HCT116 (cell line): ENCODE measurements at regions not wholly inside any gene's neighbourhood (a gene's known extent, or its start where the extent isn't known, plus 50 kb on each side); places are given as distances from the start of the nearest gene placed in this dataset.

Source experiments
- ATAC-seq: fragments of 200-7000 bp; cut with Tn5 transposase; 2 replicates; pipeline ENCODE4 v1.9.1; 2020; ENCODE audit warnings: mild to moderate bottlenecking, moderate library complexity
- BruUV-seq: library from RNA; stranded (reverse); fragments of 400-500 nt; replicated peaks from 2 replicates; lab custom pipeline; 2021; lab: Mats Ljungman, UMichigan
- CTCF ChIA-PET: fragments of 300-600 bp; sonication (Branson Sonifier 250); formaldehyde crosslinking; loops from one replicate; lab custom pipeline; 2021; ENCODE audit warnings: antibody characterized with exemption; lab: Charles Lee
- POLR2A ChIA-PET: fragments of 300-600, 350-600 bp; sonication (Branson Sonifier 250); formaldehyde crosslinking; loops from one replicate; lab custom pipeline; 2021; ENCODE audit warnings: antibody characterized with exemption; lab: Charles Lee
- RAD21 ChIA-PET, 2 experiments: fragments of 300-600 bp; sonication (Branson Sonifier 250); formaldehyde crosslinking; loops; one replicate each; lab custom pipeline; 2023; ENCODE audit warnings: low total read pairs in 2 of 2; ENCODE audit not compliant: uncharacterized antibody in 2 of 2, unreplicated experiment in 2 of 2, low non-redundant PET in 1 of 2; lab: Charles Lee
- DNase-seq: peaks from one replicate; pipeline ENCODE4 v3.0.0-alpha.2; 2010; ENCODE audit warnings: low read depth, low spot score
- H2AFZ ChIP-seq: fragments of 200-600 bp; shearing (Covaris generic), sonication (generic); 2 replicates; pipeline ENCODE4 v1.6.1; 2017; ENCODE audit warnings: low read depth, mixed run types, mixed read lengths, antibody characterized with exemption, low read length; ENCODE audit not compliant: poor library complexity, severe bottlenecking
- H3K27ac ChIP-seq: 2 replicates; pipeline ENCODE4 v1.5.1; 2012; ENCODE audit warnings: low read depth, low read length
- H3K27me3 ChIP-seq: fragments of 200-600 bp; sonication (generic); 2 replicates; pipeline ENCODE4 v1.6.1; 2016; ENCODE audit warnings: mixed run types, low read length, mixed read lengths; ENCODE audit not compliant: insufficient read depth
- H3K36me3 ChIP-seq, 2 experiments: fragments of 200-500 bp in 1 of 2; fragments of 200-600 bp in 1 of 2; sonication (Bioruptor generic) in 1 of 2; sonication (generic) in 1 of 2; 2 replicates each; pipeline versions ENCODE4 v1.5.1 to v1.6.1; 2014 to 2016; ENCODE audit warnings: low read length in 2 of 2, inconsistent platforms in 1 of 2, mixed read lengths in 1 of 2, mixed run types in 1 of 2; ENCODE audit not compliant: insufficient read depth in 2 of 2, control insufficient read depth in 1 of 2
- H3K4me1 ChIP-seq, 2 experiments: fragments of 200-600 bp in 1 of 2; sonication (generic) in 1 of 2; 2 replicates each; pipeline versions ENCODE4 v1.5.1 to v1.6.1; 2012 to 2017; ENCODE audit warnings: low read length in 2 of 2, inconsistent platforms in 1 of 2, mild to moderate bottlenecking in 1 of 2, mixed read lengths in 1 of 2, mixed run types in 1 of 2, moderate library complexity in 1 of 2; ENCODE audit not compliant: insufficient read depth in 2 of 2, control insufficient read depth in 1 of 2
- H3K4me2 ChIP-seq: fragments of 200-600 bp; sonication (generic); 2 replicates; pipeline ENCODE4 v1.6.1; 2017; ENCODE audit warnings: mixed run types, low read length, mixed read lengths
- H3K4me3 ChIP-seq, 2 experiments: fragments of 200-600 bp in 1 of 2; sonication (generic) in 1 of 2; replicated peaks in 1 of 2; 2 replicates each; pipeline ENCODE4 v1.5.1; 2011 to 2016; ENCODE audit warnings: low read length in 2 of 2, control low read depth in 1 of 2, low read depth in 1 of 2, mild to moderate bottlenecking in 1 of 2, mixed read lengths in 1 of 2, mixed run types in 1 of 2
- H3K79me2 ChIP-seq: fragments of 200-600 bp; sonication (generic); 2 replicates; pipeline ENCODE4 v1.6.1; 2017; ENCODE audit warnings: mild to moderate bottlenecking, mixed run types, low read length, moderate library complexity, mixed read lengths; ENCODE audit not compliant: insufficient read depth
- H3K9ac ChIP-seq: fragments of 200-600 bp; sonication (generic); 2 replicates; pipeline ENCODE4 v1.6.1; 2016; ENCODE audit warnings: low read length, mixed read lengths
- H3K9me2 ChIP-seq: fragments of 200-600 bp; sonication (generic), shearing (Covaris generic); 2 replicates; pipeline ENCODE4 v1.6.1; 2017; ENCODE audit warnings: mixed run types, mild to moderate bottlenecking, moderate library complexity; ENCODE audit not compliant: insufficient read depth
- H3K9me3 ChIP-seq, 2 experiments: fragments of 200-500 bp in 1 of 2; fragments of 200-600 bp in 1 of 2; sonication (Bioruptor generic) in 1 of 2; sonication (generic) in 1 of 2; 2 replicates each; pipeline ENCODE4 v1.6.1; 2014 to 2017; ENCODE audit warnings: low read length in 2 of 2, mixed read lengths in 2 of 2, inconsistent platforms in 1 of 2, low read depth in 1 of 2, mild to moderate bottlenecking in 1 of 2, mixed run types in 1 of 2, moderate library complexity in 1 of 2; ENCODE audit not compliant: control insufficient read depth in 1 of 2, insufficient read depth in 1 of 2
- H4K20me1 ChIP-seq: fragments of 200-600 bp; sonication (generic), shearing (Covaris generic); 2 replicates; pipeline ENCODE4 v1.6.1; 2017; ENCODE audit warnings: mixed run types, mild to moderate bottlenecking, moderate library complexity; ENCODE audit not compliant: insufficient read depth
- CEBPB ChIP-seq: IDR thresholded peaks from 2 replicates; pipeline ENCODE4 v1.6.1; 2012; ENCODE audit warnings: low read depth
- EZH2 ChIP-seq: fragments of 200-600 bp; sonication (generic); IDR thresholded peaks from 2 replicates; pipeline ENCODE4 v1.6.1; 2017; ENCODE audit warnings: antibody characterized with exemption, mixed run types
- JUND ChIP-seq: IDR thresholded peaks from 2 replicates; pipeline ENCODE4 v1.6.1; 2012
- POLR2AphosphoS5 ChIP-seq: IDR thresholded peaks from 2 replicates; pipeline ENCODE4 v1.6.1; 2011; ENCODE audit warnings: mild to moderate bottlenecking, low read depth, low read length, moderate library complexity
- SIN3A ChIP-seq: IDR thresholded peaks from 2 replicates; pipeline ENCODE4 v1.6.1; 2012; ENCODE audit warnings: low read depth
- ZBTB33 ChIP-seq: IDR thresholded peaks from 2 replicates; pipeline ENCODE4 v1.6.1; 2011; ENCODE audit warnings: mild to moderate bottlenecking, low read length, moderate library complexity; ENCODE audit not compliant: insufficient replicate concordance; ENCODE audit errors: extremely low read depth
- intact Hi-C: fragments of 100-400 bp; cut with micrococcal nuclease; formaldehyde crosslinking; loops from 2 replicates; pipeline ENCODE4 v1.10.0; 2022
- TF ChIP-seq, protein P1 (sequence below), 3 experiments: fragments of 200-600 bp in 1 of 3; sonication (generic) in 1 of 3; IDR thresholded peaks in 2 of 3; conservative IDR thresholded peaks in 1 of 3; 2 replicates each; pipeline ENCODE4 v1.5.1; 2012 to 2017; ENCODE audit warnings: low read depth in 2 of 3, low read length in 2 of 3, antibody characterized with exemption in 1 of 3, borderline replicate concordance in 1 of 3, control low read depth in 1 of 3, mild to moderate bottlenecking in 1 of 3, mixed read lengths in 1 of 3, mixed run types in 1 of 3, moderate library complexity in 1 of 3; ENCODE audit not compliant: insufficient read depth in 1 of 3

DNA sequence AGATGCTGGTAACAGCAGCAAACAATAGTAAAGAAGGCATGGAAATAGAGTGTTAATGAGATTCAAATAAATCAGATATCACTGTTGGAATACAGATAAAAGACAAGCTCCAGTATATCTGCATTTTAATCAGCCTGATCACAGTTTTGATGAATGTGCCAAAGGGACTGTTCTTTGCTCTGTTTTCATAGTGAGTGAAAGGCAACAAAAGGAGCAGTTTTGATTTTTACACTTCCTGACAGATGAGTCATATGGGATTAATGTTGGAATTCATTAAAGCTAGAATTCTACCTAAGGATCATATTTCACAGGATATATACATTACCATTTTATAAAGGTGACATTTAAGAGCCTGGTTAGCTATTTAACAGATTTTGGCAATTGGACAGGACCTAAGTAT lies 743.3 kb upstream of the PTPRD start:
- H3K4me2 ChIP-seq: no peak overlapping the region
- intact Hi-C loops: no loop called here
- H3K79me2 ChIP-seq: no peaks in the 10 kb centered on the region
- no peaks in the 10 kb centered on the region for H3K27me3 ChIP-seq
- DNase-seq (no peak), ATAC-seq (no peak)
- H3K4me1 ChIP-seq: no peaks in the 10 kb centered on the region
- no peaks in the 10 kb centered on the region for H4K20me1 ChIP-seq
- H3K9me2 ChIP-seq: no peaks in the 10 kb centered on the region
- ChIA-PET CTCF (no interaction called here), POLR2A (no interaction called here), RAD21 (no interaction called here)
- TF ChIP-seq SIN3A: no peak
- no peak for TF ChIP-seq ZBTB33
- TF ChIP-seq, protein P1, sequence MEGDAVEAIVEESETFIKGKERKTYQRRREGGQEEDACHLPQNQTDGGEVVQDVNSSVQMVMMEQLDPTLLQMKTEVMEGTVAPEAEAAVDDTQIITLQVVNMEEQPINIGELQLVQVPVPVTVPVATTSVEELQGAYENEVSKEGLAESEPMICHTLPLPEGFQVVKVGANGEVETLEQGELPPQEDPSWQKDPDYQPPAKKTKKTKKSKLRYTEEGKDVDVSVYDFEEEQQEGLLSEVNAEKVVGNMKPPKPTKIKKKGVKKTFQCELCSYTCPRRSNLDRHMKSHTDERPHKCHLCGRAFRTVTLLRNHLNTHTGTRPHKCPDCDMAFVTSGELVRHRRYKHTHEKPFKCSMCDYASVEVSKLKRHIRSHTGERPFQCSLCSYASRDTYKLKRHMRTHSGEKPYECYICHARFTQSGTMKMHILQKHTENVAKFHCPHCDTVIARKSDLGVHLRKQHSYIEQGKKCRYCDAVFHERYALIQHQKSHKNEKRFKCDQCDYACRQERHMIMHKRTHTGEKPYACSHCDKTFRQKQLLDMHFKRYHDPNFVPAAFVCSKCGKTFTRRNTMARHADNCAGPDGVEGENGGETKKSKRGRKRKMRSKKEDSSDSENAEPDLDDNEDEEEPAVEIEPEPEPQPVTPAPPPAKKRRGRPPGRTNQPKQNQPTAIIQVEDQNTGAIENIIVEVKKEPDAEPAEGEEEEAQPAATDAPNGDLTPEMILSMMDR (IDR thresholded peaks at IDR 0.05 in 2 of 3, conservative IDR thresholded peaks at IDR 0.05 in 1 of 3; ENCODE audit: borderline replicate concordance in 1 of 3, insufficient read depth in 1 of 3, low read depth in 2 of 3, low read length in 2 of 3): no peak
- TF ChIP-seq CEBPB: no peak
- no peak for TF ChIP-seq POLR2AphosphoS5
- TF ChIP-seq EZH2: no peak
- TF ChIP-seq JUND: no peak
- H3K9ac ChIP-seq: no peak overlapping the region
- no peak overlapping the region for H3K4me3 ChIP-seq
- BruUV-seq: no TSS peak
- H3K9me3 ChIP-seq: peaks cover 3 to 11% of the 10 kb centered on the region in 2 experiments; a peak in 2 of 4 replicates
- H3K36me3 ChIP-seq: no peaks in the 10 kb centered on the region
- H2AFZ ChIP-seq: no peak overlapping the region
- H3K27ac ChIP-seq: no peak overlapping the region
